ENCODE measurements at regions not wholly inside any gene's neighbourhood (a gene's known extent, or its start where the extent isn't known, plus 50 kb on each side); places are given as distances from the start of the nearest gene placed in this dataset.

DNA sequence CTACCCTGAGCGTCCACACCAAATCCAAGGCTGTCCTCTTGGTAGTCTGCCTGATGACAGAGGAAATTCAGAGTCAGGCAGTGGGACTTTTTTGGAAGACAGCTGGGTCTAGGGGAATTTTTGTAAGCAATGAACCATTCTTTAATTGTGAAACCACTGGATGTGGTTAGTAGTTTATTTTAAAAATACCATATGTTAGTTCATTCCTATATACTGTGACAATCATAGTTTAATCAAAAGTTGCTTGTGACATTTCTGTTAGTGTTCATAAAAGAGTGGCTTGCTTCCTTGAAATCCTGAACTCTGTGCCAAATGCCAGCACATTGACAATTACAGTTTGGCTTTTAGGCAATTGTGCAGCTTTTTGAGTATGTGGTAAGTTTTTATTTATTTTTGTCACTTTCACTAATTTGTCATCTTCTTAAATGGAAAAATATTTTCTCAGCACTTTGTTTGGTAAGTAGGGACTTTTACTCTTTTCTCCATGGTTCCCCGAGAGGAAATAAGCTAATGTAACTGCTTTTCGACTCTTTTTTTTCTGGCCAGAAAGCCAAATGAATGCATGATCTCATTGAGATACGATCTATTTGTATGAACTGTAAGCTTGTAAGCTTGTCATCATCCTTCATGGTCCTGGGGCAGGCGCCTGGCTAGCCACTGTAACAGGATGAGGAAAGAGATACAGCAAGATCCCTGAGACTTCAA lies 72.6 kb upstream of the SLC4A4 start (continued):
- TF ChIP-seq ZNF622 (IDR thresholded peaks at IDR 0.05) (no peak), ETV6 (conservative IDR thresholded peaks at IDR 0.05 in 1 of 2, IDR thresholded peaks at IDR 0.05 in 1 of 2; ENCODE audit: borderline replicate concordance in 1 of 2, low read depth in 1 of 2) (peak in 1 of 2 experiments; percentile 56; a peak in 1 of 4 replicates), IKZF2 (IDR thresholded peaks at IDR 0.05) (peak; percentile 37 to 62; a peak in 3 of 4 replicates), NR2F1 (conservative IDR thresholded peaks at IDR 0.05) (no peak), CREM (IDR thresholded peaks at IDR 0.05; ENCODE audit: low read depth) (peak; percentile 40), EED (IDR thresholded peaks at IDR 0.05; ENCODE audit: low read depth) (peak; percentile 65), DPF2 (IDR thresholded peaks at IDR 0.05) (peak; percentile 54; the same call in 1 of the 2 replicates), NR2C2 (IDR thresholded peaks at IDR 0.05; ENCODE audit: borderline replicate concordance, control insufficient read depth, insufficient read length, low read depth) (no peak), POU2F2 (IDR thresholded peaks at IDR 0.05; ENCODE audit: borderline replicate concordance, low read depth, low read length) (no peak)

DNA sequence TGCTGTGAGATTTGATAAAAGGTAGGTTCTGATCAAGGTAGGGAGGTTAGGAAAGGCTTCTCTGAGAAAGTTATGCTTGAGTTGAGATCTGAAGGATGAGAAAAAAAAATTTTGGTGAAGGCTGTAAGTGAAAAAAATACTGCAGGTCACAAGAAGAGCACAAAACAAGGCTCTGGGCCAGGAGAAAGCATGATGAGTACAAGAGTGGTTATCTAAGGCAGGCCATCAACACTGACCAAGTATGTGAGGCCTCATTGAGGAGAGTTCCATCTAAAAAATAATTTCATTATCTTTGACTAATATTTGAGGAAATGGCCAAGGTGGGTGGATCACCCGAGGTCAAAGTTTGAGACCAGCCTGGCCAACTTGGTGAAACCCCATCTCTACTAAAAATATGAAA lies 71.6 kb upstream of the SLC4A4 start:
- in situ Hi-C loops (cut with MboI) (no loop called here), intact Hi-C loops (cut with micrococcal nuclease; ENCODE audit: unreplicated experiment) (loop anchor here (5.0 to 10.0 kb wide), 2 partner anchors 612 to 845 kb away; no protein-coding TSS in a partner anchor)
- WGBS (ENCODE audit: insufficient coverage, insufficient replicate concordance, low lambda C conversion rate, missing lambda C conversion rate): 0% methylated on average over 1 of the region's 1 CpG
- H3K36me3 ChIP-seq (ENCODE audit: control insufficient read depth in 2 of 2, insufficient read depth in 2 of 2, low read length in 1 of 2): no peaks in the 10 kb centered on the region
- H3K9me3 ChIP-seq (replicated peaks; ENCODE audit: control insufficient read depth, insufficient read depth, low read length): no peaks in the 10 kb centered on the region
- CTCF ChIA-PET: interaction anchor here (0.7 to 5.1 kb wide), 5 partner anchors 7 to 38 kb away, joined by 3 to 34 read pairs (median 9); no protein-coding TSS in a partner anchor
- no peaks in the 10 kb centered on the region for H3K27me3 ChIP-seq (replicated peaks in 1 of 2; ENCODE audit: control insufficient read depth in 2 of 2, insufficient read depth in 2 of 2, low read length in 1 of 2)
- H3K79me2 ChIP-seq (ENCODE audit: control insufficient read depth, insufficient read depth, low read length): no peaks in the 10 kb centered on the region
- no peak overlapping the region for H3K4me2 ChIP-seq (ENCODE audit: control insufficient read depth, insufficient read depth)
- POLR2A ChIA-PET: no interaction called here
- H4K20me1 ChIP-seq (ENCODE audit: control insufficient read depth, insufficient read depth): no peaks in the 10 kb centered on the region
- FAIRE-seq (no peak), ATAC-seq (no peak), DNase-seq (ENCODE audit: low read depth, low spot score) (no peak)
- no peak overlapping the region for H2AFZ ChIP-seq (ENCODE audit: control insufficient read depth, low read depth, low read length)
- SMC1A ChIA-PET (ENCODE audit: uncharacterized antibody, unreplicated experiment): interaction anchor here (1.1 to 3.0 kb wide), 5 partner anchors 11 to 40 kb away, joined by 3 to 14 read pairs (median 5); no protein-coding TSS in a partner anchor
- no peak overlapping the region for H3K27ac ChIP-seq (ENCODE audit: control insufficient read depth, insufficient read depth)
- no peaks in the 10 kb centered on the region for H3K4me1 ChIP-seq (ENCODE audit: control insufficient read depth, insufficient read depth, low read length)
- H3K9ac ChIP-seq (ENCODE audit: control insufficient read depth, insufficient read depth, low read length): no peak overlapping the region
- no TSS peak for BruUV-seq (replicated peaks)
- H3K4me3 ChIP-seq: no peak overlapping the region
- RAD21 ChIA-PET (ENCODE audit: unreplicated experiment): interaction anchor here (0.6 to 1.9 kb wide), 5 partner anchors 8 to 1759 kb away, joined by 3 to 7 read pairs (median 3); no protein-coding TSS in a partner anchor
- no peak for TF ChIP-seq MYC (IDR thresholded peaks at IDR 0.05; ENCODE audit: insufficient read depth, insufficient read length, insufficient replicate concordance, low read length, severe bottlenecking)
- TF ChIP-seq BMI1 (IDR thresholded peaks at IDR 0.05; ENCODE audit: borderline replicate concordance): no peak
- TF ChIP-seq DPF2 (IDR thresholded peaks at IDR 0.05): no peak
- TF ChIP-seq WRNIP1 (IDR thresholded peaks at IDR 0.05; ENCODE audit: borderline replicate concordance, low read depth, low read length): no peak
- TF ChIP-seq YBX1 (IDR thresholded peaks at IDR 0.05): no peak
- TF ChIP-seq BRCA1 (IDR thresholded peaks at IDR 0.05; ENCODE audit: low read depth, low read length): no peak
- TF ChIP-seq, protein P1, sequence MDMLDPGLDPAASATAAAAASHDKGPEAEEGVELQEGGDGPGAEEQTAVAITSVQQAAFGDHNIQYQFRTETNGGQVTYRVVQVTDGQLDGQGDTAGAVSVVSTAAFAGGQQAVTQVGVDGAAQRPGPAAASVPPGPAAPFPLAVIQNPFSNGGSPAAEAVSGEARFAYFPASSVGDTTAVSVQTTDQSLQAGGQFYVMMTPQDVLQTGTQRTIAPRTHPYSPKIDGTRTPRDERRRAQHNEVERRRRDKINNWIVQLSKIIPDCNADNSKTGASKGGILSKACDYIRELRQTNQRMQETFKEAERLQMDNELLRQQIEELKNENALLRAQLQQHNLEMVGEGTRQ (IDR thresholded peaks at IDR 0.05; ENCODE audit: borderline replicate concordance, low read depth, low read length): no peak
- no peak for TF ChIP-seq KAT2A (conservative IDR thresholded peaks at IDR 0.05; ENCODE audit: control insufficient read depth, low read depth, low read length)
- TF ChIP-seq, protein P2, sequence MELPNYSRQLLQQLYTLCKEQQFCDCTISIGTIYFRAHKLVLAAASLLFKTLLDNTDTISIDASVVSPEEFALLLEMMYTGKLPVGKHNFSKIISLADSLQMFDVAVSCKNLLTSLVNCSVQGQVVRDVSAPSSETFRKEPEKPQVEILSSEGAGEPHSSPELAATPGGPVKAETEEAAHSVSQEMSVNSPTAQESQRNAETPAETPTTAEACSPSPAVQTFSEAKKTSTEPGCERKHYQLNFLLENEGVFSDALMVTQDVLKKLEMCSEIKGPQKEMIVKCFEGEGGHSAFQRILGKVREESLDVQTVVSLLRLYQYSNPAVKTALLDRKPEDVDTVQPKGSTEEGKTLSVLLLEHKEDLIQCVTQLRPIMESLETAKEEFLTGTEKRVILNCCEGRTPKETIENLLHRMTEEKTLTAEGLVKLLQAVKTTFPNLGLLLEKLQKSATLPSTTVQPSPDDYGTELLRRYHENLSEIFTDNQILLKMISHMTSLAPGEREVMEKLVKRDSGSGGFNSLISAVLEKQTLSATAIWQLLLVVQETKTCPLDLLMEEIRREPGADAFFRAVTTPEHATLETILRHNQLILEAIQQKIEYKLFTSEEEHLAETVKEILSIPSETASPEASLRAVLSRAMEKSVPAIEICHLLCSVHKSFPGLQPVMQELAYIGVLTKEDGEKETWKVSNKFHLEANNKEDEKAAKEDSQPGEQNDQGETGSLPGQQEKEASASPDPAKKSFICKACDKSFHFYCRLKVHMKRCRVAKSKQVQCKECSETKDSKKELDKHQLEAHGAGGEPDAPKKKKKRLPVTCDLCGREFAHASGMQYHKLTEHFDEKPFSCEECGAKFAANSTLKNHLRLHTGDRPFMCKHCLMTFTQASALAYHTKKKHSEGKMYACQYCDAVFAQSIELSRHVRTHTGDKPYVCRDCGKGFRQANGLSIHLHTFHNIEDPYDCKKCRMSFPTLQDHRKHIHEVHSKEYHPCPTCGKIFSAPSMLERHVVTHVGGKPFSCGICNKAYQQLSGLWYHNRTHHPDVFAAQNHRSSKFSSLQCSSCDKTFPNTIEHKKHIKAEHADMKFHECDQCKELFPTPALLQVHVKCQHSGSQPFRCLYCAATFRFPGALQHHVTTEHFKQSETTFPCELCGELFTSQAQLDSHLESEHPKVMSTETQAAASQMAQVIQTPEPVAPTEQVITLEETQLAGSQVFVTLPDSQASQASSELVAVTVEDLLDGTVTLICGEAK (IDR thresholded peaks at IDR 0.05; ENCODE audit: borderline replicate concordance): no peak
- no peak for TF ChIP-seq CHD4 (IDR thresholded peaks at IDR 0.05)
- TF ChIP-seq SIX5 (IDR thresholded peaks at IDR 0.05; ENCODE audit: low read depth, low read length, severe bottlenecking): no peak
